OCI-LY7 (cell line): ENCODE measurements at regions not wholly inside any gene's neighbourhood (a gene's known extent, or its start where the extent isn't known, plus 50 kb on each side); places are given as distances from the start of the nearest gene placed in this dataset.

Experiments used
- BruUV-seq: library from RNA; stranded (reverse); fragments of 400-500 nt; replicated peaks from 2 replicates; lab custom pipeline; 2021; lab: Mats Ljungman, UMichigan
- CTCF ChIA-PET: fragments of 300-600 bp; sonication (Branson Sonifier 250); formaldehyde crosslinking; loops from one replicate; lab custom pipeline; 2022; ENCODE audit warnings: antibody characterized with exemption; ENCODE audit not compliant: unreplicated experiment; lab: Charles Lee
- POLR2A ChIA-PET: fragments of 300-600 bp; sonication (Branson Sonifier 250); formaldehyde crosslinking; loops from one replicate; lab custom pipeline; 2022; ENCODE audit warnings: antibody characterized with exemption; lab: Charles Lee
- DNase-seq: peaks from one replicate; pipeline ENCODE4 v3.0.0-alpha.2; 2015; ENCODE audit warnings: low spot score
- H2AFZ ChIP-seq: fragments of 200-600 bp; sonication (generic), shearing (Covaris generic); 2 replicates; pipeline ENCODE4 v1.6.1; 2014; ENCODE audit warnings: mild to moderate bottlenecking, antibody characterized with exemption, low read length, moderate library complexity
- H3K27ac ChIP-seq: fragments of 200-600 bp; sonication (generic); 2 replicates; pipeline ENCODE4 v1.5.1; 2014; ENCODE audit warnings: mixed run types, low read depth, mild to moderate bottlenecking, moderate library complexity, low read length, inconsistent platforms; ENCODE audit not compliant: poor library complexity, severe bottlenecking
- H3K36me3 ChIP-seq: fragments of 200-600 bp; sonication (generic); 2 replicates; pipeline ENCODE4 v1.6.1; 2014; ENCODE audit warnings: mild to moderate bottlenecking, antibody characterized with exemption, low read length, moderate library complexity, mixed read lengths; ENCODE audit not compliant: insufficient read depth
- H3K4me1 ChIP-seq: fragments of 200-600 bp; sonication (generic); 2 replicates; pipeline ENCODE4 v1.5.1; 2014; ENCODE audit warnings: mild to moderate bottlenecking, low read length; ENCODE audit not compliant: insufficient read depth, poor library complexity, severe bottlenecking
- H3K4me2 ChIP-seq: fragments of 200-600 bp; sonication (generic); 2 replicates; pipeline ENCODE4 v1.6.1; 2014; ENCODE audit warnings: mild to moderate bottlenecking, low read length
- H3K4me3 ChIP-seq: fragments of 200-600 bp; sonication (generic); 2 replicates; pipeline ENCODE4 v1.5.1; 2014; ENCODE audit warnings: mild to moderate bottlenecking, low read depth, low read length; ENCODE audit not compliant: poor library complexity, severe bottlenecking
- H3K79me2 ChIP-seq: fragments of 200-600 bp; sonication (generic); 2 replicates; pipeline ENCODE4 v1.6.1; 2016; ENCODE audit warnings: low read depth, mild to moderate bottlenecking, low read length, moderate library complexity, mixed read lengths; ENCODE audit not compliant: insufficient read depth
- H3K9me2 ChIP-seq: fragments of 200-600 bp; sonication (generic); 2 replicates; pipeline ENCODE4 v1.6.1; 2016; ENCODE audit warnings: mild to moderate bottlenecking, low read length, mixed read lengths; ENCODE audit not compliant: insufficient read depth
- H3K9me3 ChIP-seq: fragments of 200-600 bp; sonication (generic); 2 replicates; pipeline ENCODE4 v1.6.1; 2014; ENCODE audit warnings: mild to moderate bottlenecking, mixed run types, low read length, mixed read lengths
- H4K20me1 ChIP-seq: fragments of 200-600 bp; sonication (generic); 2 replicates; pipeline ENCODE4 v1.6.1; 2014; ENCODE audit warnings: mild to moderate bottlenecking, antibody characterized with exemption, low read length, moderate library complexity, mixed read lengths; ENCODE audit not compliant: insufficient read depth
- EZH2phosphoT487 ChIP-seq: fragments of 200-600 bp; sonication (generic); IDR thresholded peaks from 2 replicates; pipeline ENCODE4 v1.6.1; 2018; ENCODE audit warnings: low read depth, borderline replicate concordance, mild to moderate bottlenecking, mixed run types, antibody characterized with exemption, low read length, moderate library complexity, mixed read lengths
- intact Hi-C: fragments of 100-400 bp; cut with micrococcal nuclease; formaldehyde crosslinking; loops from one replicate; pipeline ENCODE4 v1.10.0; 2022; ENCODE audit not compliant: unreplicated experiment
- TF ChIP-seq, protein P1 (sequence below): fragments of 200-600 bp; sonication (generic); conservative IDR thresholded peaks from 2 replicates; pipeline ENCODE4 v1.5.1; 2014; ENCODE audit warnings: mild to moderate bottlenecking, antibody characterized with exemption, low read length, moderate library complexity, mixed read lengths

DNA sequence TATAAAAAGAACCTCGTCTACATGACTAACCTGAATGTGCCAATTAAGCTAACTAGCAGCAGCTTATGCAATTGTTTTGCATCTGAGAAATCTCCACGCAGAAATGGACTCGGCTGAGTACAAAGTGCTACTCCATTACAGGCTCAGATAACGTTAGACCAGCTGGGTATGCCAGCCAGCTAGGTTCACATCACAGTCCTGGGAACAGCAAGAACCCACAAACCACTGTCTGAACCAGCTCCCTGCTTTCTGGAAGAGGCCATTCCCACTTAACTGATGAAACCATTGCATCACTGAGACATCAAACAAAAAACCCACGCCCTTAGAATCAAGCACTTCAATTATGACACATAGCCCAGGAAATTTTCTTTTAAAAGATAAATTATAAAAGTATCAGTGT lies 202.7 kb downstream of the CYRIA start:
- H3K4me3 ChIP-seq = no peak overlapping the region
- H3K79me2 ChIP-seq = no peaks in the 10 kb centered on the region
- H3K9me2 ChIP-seq = no peaks in the 10 kb centered on the region
- H3K9me3 ChIP-seq = no peaks in the 10 kb centered on the region
- TF ChIP-seq, protein P1, sequence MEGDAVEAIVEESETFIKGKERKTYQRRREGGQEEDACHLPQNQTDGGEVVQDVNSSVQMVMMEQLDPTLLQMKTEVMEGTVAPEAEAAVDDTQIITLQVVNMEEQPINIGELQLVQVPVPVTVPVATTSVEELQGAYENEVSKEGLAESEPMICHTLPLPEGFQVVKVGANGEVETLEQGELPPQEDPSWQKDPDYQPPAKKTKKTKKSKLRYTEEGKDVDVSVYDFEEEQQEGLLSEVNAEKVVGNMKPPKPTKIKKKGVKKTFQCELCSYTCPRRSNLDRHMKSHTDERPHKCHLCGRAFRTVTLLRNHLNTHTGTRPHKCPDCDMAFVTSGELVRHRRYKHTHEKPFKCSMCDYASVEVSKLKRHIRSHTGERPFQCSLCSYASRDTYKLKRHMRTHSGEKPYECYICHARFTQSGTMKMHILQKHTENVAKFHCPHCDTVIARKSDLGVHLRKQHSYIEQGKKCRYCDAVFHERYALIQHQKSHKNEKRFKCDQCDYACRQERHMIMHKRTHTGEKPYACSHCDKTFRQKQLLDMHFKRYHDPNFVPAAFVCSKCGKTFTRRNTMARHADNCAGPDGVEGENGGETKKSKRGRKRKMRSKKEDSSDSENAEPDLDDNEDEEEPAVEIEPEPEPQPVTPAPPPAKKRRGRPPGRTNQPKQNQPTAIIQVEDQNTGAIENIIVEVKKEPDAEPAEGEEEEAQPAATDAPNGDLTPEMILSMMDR = no peak
- no peak for TF ChIP-seq EZH2phosphoT487
- H3K4me1 ChIP-seq = no peaks in the 10 kb centered on the region
- no peak overlapping the region for H3K27ac ChIP-seq
- H2AFZ ChIP-seq = no peak overlapping the region
- POLR2A ChIA-PET = no interaction called here
- DNase-seq = no peak
- CTCF ChIA-PET = no interaction called here
- H4K20me1 ChIP-seq = no peaks in the 10 kb centered on the region; the same call in 1 of the 2 replicates
- H3K4me2 ChIP-seq = no peak overlapping the region
- intact Hi-C loops = no loop called here
- BruUV-seq = no TSS peak
- H3K36me3 ChIP-seq = no peaks in the 10 kb centered on the region

DNA sequence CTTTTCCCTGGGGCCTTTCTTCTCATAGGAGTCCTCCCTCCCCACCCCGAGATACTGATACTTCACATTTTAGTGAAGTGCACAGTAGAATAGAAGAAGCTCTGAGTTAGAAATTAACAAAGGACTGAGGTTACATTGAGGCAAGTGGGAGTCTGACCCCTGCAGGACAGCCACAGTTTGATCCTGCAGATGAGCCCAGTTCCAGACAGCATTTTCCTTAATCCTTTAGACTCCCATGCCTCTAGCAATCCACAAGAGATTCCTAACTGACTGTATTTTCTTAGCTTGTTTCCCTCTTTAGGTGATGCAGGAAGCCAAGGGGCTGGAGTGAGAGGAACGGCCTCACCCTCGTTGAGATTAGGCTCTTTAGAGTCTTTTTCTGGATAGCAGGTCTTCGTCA lies 204.0 kb downstream of the CYRIA start:
- Histone ChIP-seq H3K9me3 (no peaks in the 10 kb centered on the region), H3K36me3 (no peaks in the 10 kb centered on the region), H2AFZ (no peak overlapping the region), H3K4me2 (no peak overlapping the region), H4K20me1 (no peaks in the 10 kb centered on the region), H3K9me2 (no peaks in the 10 kb centered on the region), H3K27ac (no peak overlapping the region), H3K4me1 (no peaks in the 10 kb centered on the region), H3K4me3 (no peak overlapping the region), H3K79me2 (no peaks in the 10 kb centered on the region)
- intact Hi-C loops = no loop called here
- POLR2A ChIA-PET = no interaction called here
- BruUV-seq = no TSS peak
- no peak for DNase-seq
- TF ChIP-seq, protein P1 = no peak
- no peak for TF ChIP-seq EZH2phosphoT487
- CTCF ChIA-PET = no interaction called here

DNA sequence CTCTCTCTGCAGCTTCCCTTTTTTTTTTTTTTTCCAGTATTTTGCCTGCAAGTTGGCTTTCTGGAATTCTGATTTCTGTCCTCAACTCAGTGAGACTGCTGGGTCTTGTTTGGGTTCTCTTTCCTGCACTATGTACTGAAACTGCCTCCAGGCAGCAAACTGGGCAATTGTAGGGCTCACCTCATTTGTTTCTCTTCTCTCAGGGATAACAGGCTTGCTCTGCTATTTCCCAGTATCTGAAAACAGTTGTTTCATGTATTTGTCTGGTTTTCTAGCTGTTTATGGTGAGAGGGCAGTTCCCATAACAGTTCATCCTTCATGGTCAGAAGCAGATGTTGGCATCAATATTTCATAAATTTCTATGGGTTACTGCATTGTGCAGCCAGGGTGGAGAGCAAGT lies 206.0 kb downstream of the CYRIA start:
- no peaks in the 10 kb centered on the region for H3K4me1 ChIP-seq
- no peaks in the 10 kb centered on the region for H4K20me1 ChIP-seq

More for the DNA sequence above, 206.0 kb downstream of the CYRIA start:
- TF ChIP-seq, protein P1 = no peak
- no peak for TF ChIP-seq EZH2phosphoT487
- no peaks in the 10 kb centered on the region for H3K9me3 ChIP-seq
- H3K36me3 ChIP-seq = no peaks in the 10 kb centered on the region
- DNase-seq = no peak
- intact Hi-C loops = no loop called here
- CTCF ChIA-PET = no interaction called here
- no peak overlapping the region for H3K27ac ChIP-seq
- POLR2A ChIA-PET = interaction anchor here (0.6 to 0.9 kb wide), 2 partner anchors 13 to 697 kb away, joined by 3 read pairs; no protein-coding TSS in a partner anchor
- BruUV-seq = no TSS peak
- no peaks in the 10 kb centered on the region for H3K9me2 ChIP-seq
- no peak overlapping the region for H2AFZ ChIP-seq
- no peak overlapping the region for H3K4me2 ChIP-seq
- H3K79me2 ChIP-seq = no peaks in the 10 kb centered on the region
- no peak overlapping the region for H3K4me3 ChIP-seq
